HG02623 (cell line): ENCODE measurements at regions not wholly inside any gene's neighbourhood (a gene's known extent, or its start where the extent isn't known, plus 50 kb on each side); places are given as distances from the start of the nearest gene placed in this dataset.
"Not testable (repeated sequence)": the region's sequence is repeated elsewhere in the genome, so short reads cannot be mapped to it uniquely, and the experiment has no call there.

Source experiments
- ATAC-seq: cut with Tn5 transposase; IDR thresholded peaks from one replicate; pipeline ENCODE4 v1.9.1; 2021; ENCODE audit warnings: moderate library complexity; ENCODE audit not compliant: unreplicated experiment

- not testable (repeated sequence) for ATAC-seq
Measured at GRCh38 chr16:5221831-5222230, 124.2 kb upstream of the EEF2KMT start.

- no peak for ATAC-seq
Measured at GRCh38 chr16:5220705-5221104, 123.1 kb upstream of the EEF2KMT start.

- ATAC-seq, result no peak
Measured at GRCh38 chr16:5216441-5217080, 119.0 kb upstream of the EEF2KMT start.

DNA sequence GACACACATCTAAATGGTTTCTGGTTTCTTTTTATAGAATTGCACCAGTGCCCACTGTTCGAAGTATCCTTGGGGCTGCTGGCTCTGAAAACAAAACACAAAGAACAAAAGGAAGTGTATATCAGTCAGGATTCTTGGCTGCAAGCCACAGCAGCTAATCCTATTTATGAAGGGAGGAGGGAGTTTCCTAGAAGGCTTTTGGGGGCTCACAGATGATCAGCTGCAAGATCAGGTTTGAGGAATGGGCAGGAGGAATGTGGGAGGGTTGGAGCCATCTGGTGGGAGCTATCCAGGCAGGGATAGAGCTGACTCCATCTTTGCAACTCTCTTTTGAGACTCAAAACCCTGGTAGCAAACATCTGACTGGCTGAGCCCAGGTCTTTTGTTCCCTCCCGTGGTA, 118.3 kb upstream of the EEF2KMT start:
- ATAC-seq, result no peak

GRCh38 chr16:5214466-5214865, 116.9 kb upstream of the EEF2KMT start:
- ATAC-seq, result no peak

DNA sequence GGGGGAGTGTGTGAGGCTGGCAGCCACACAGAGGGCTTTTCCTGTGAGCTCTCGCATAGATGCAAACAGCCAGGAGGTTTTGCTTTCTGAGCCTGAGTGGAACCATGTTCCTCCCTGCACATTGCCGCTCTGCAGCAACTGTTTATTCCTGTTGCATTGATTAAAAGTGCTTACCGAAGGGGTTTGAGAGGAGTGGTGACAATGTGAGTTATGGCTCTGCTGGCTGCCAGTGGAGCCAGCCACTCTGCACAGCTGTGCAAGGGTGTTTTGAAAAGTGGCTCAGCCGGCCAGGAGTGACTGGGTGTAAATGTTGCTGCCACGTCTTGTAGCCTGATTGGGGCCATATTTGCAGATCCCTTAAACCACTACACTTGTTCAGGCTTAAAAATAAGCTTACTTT, 114.9 kb upstream of the EEF2KMT start:
- ATAC-seq, result not testable (repeated sequence)

- not testable (repeated sequence) for ATAC-seq
Measured at GRCh38 chr16:5207862-5208498, 110.4 kb upstream of the EEF2KMT start.

GRCh38 chr16:5207001-5207523, 109.5 kb upstream of the EEF2KMT start:
- ATAC-seq, result no peak

DNA sequence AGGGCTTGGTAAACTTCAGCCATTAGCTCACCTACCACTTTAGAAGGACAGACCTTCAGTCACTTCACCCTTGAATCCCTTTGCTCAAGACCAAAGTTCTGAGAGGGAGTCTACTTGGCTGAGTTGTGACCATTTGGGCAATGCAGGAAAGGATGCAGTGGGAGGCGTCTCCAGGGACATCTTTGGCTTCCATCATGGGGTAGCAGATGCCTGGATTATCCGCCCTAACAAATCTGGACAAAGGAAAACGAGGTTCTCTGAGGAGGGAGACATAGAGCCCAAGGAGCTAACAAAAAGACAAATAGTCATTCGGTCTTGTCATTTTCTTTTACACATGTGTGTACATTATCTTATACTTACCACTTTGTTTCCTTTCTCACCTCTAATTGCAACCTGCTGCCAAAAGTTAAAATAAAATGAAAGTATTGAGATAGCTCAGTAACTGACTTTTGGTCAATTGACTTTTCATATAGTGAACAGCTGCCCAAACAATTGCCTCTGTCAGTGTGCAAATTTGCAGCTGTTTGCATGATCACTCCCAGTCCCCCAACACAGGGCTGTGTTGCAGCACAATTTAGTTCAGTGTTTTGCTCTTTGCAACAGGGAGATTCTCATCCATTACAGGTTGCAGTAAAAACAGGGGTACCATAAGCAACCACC, 108.9 kb upstream of the EEF2KMT start:
- ATAC-seq, result no peak

DNA sequence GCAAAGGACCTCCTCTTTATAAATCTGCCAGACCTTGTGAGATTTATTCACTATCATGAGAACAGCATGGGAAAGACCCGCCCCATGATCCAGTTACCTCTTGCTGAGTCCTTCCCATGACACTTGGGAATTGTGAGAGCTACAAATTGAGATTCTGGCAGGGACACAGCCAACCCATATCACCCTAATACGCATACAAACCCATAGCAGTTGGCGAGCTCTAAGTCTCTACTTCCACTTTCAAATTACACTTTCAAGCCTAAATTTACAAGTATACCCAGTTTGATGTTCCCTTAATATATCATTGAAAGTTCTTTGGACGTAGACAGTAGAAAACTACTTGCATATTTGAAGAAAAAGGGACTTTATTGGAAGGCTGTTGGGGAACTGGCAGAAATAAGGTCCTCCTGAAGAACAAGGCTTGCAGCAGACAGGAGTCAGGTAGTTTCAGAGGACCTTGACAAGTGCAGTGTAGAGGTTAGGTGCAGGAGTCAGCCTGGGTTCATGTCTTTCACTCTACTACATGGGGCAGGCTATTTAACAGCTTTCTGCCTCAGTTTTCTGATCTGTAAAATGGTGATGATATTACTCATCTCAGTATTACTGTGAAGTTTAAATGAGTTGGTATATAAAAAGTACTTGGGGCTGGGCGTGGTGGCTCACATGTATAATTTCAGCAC, 107.9 kb upstream of the EEF2KMT start:
- ATAC-seq, result no peak

DNA sequence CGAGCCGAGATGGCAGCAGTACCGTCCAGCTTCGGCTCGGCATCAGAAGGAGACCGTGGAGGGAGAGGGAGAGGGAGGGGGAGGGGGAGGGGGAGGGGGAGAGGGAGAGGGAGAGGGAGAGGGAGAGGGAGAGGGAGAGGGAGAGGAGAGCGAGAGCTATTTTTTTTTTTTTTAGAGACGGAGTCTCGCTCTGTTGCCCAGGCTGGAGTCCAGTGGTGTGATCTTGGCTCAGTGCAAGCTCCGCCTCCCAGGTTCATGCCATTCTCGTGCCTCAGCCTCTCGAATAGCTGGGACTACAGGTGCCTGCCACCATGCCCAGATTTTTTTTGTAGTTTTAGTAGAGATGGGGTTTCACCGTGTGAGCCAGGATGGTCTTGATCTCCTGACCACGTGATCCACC, 106.1 kb upstream of the EEF2KMT start:
- not testable (repeated sequence) for ATAC-seq

GRCh38 chr16:5200123-5200522, 102.5 kb upstream of the EEF2KMT start:
- no peak for ATAC-seq

DNA sequence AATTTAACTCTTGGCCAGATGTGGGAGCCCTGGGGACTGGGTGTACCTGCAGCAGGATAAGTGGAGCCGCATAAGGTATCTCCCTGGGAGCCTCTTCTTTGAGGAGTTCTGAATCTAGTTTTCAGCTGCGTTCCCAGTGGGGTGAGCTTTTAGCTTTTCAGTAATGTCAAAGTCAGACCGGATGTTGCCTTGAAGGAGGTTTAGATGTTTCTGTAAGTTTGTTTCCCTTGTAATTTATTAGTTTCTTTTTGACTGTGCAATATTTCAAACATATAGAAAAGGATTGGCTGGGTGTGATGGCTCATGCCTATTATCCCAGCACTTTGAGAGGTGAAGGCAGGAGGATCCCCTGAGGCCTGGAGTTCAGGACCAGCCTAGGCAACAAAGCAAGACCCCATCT, 98.6 kb upstream of the EEF2KMT start:
- ATAC-seq, result no peak

GRCh38 chr16:5193861-5194260, 96.3 kb upstream of the EEF2KMT start:
- ATAC-seq, result no peak

- no peak for ATAC-seq
Measured at GRCh38 chr16:5188989-5189352, 91.4 kb upstream of the EEF2KMT start.

- ATAC-seq, result no peak
Measured at GRCh38 chr16:5188318-5188988, 90.9 kb upstream of the EEF2KMT start.

DNA sequence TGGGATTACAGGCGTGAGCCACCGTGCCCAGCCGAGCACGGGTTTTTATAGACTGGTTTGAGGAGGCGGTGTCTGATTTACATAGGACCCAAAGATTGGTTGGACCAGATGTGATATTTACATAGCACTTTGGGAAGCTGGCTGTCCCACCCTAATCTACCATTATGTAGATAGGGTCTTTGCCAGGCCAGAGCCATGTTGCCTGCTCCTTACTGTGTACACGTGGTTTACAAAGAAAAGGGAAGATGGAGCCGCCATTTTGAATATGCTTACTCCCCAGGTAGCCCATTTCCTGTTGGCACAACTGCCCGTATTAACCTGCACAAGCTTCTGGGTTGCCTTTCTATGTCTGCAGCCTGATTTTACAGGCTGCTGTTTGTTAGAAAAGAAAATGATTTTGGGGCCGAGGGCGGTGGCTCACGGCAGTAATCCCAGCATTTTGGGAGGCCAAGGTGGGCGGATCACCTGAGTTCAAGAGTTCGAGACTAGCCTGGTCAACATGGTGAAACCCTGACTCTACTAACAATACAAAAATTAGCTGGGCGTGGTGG, 89.9 kb upstream of the EEF2KMT start:
- no peak for ATAC-seq

GRCh38 chr16:5186381-5186903, 88.8 kb upstream of the EEF2KMT start:
- ATAC-seq, result no peak

GRCh38 chr16:5176505-5176904, 78.9 kb upstream of the EEF2KMT start:
- no peak for ATAC-seq

- no peak for ATAC-seq
Measured at GRCh38 chr16:5175266-5175665, 77.7 kb upstream of the EEF2KMT start.

DNA sequence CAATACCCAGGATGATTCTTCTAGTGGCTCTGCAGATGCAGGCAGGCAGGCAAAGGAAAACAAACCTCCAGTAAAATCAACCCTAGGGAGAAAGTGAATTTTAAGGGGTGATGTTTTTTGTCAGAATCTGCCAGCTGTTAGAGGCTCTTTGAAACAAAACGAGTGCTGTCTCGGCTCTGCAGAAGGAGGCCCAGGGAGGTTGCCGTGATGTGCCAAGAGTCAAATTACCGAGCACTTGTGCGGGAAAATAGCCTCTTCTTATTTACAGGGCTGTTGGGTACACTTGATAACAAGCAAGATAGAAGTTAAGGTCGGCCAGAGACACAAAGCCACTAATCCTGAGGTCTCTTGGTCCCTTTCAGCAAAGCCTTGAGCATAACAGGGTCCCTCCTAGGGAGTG, 68.9 kb upstream of the EEF2KMT start:
- ATAC-seq, result no peak
